NCI-H226 (cell line): ENCODE measurements at regions not wholly inside any gene's neighbourhood (a gene's known extent, or its start where the extent isn't known, plus 50 kb on each side); places are given as distances from the start of the nearest gene placed in this dataset.

Experiments
- DNase-seq: peaks from one replicate; pipeline ENCODE4 v3.0.0-alpha.2; 2015

DNA sequence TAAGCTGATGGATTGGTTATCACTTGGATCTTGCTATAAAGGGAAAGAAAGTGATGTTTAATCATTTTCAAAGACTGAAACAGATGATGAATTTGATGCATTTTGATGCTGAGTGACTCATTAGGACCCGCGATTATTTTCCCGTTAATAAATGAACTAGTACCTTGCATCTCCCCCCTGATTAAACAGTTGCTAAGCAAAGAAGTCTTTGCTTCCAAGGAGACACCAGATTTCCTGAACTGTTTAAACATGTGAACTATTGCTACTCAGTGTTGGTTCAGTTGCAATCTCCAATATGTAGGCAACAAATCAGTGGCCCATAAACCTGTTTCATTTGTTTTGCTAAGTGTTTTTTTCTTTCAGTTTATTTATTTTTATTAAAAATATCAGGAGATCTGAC lies 375.2 kb downstream of the AACS start:
- DNase-seq = no peak

DNA sequence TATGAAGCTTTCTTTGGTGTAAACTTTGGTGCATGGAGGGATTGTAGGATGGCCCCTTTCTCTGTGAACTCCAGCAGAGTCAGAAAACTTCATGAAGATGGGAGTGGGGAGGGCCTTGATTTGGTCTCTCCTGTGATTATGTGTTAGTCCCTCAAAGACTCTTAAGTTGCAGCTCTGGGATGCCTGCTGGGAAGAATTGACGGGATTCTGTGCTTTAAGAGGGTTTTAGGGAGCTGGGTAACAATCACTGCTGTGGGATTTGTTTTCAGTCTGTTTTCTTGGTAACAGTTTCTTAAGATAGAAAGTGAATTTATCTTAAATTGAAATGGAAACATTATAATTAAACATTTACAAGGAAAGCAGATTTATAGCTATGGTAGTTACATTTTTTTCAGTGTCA lies 378.1 kb downstream of the AACS start:
- DNase-seq = no peak

DNA sequence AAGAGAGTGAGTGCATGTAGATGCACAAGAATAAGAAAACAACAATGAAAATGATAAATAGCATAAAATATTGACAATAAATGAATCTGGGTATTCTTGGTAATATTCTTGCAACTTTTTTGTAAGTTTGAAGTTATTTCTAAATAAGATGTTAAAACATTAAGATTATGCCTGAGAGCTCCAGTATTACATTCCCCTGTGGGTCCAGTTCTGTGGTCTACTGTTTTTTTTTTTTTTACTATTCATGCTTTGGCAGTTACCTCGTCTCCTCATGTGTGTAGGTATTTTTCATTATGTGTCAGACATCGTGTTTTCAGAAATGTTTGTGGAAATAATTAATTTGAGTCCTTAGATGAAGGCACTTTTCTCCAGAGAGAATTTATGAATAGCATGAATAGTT lies 386.2 kb downstream of the AACS start:
- DNase-seq = no peak

DNA sequence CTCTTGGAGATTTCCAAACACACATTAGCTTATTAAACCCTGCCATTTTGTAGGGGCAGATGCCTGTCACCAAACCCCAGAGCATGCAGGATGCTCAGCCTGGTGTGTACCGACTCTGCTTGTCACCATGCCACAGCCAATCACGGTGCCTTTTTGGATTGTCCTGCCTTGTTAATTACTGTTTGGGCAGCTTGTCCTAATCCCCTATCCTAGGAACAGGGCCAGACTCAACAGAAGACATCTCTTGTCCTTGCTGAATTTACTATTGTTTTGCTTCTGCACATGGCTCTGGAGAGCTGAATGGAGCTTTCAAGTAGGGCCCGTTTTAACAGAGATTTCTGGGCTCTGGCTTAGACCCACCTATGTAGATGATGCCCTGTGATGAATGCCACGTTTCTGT lies 388.5 kb downstream of the AACS start:
- DNase-seq = no peak

GRCh38 chr12:125454291-125454690 lies 389.1 kb downstream of the AACS start:
- DNase-seq = no peak

DNA sequence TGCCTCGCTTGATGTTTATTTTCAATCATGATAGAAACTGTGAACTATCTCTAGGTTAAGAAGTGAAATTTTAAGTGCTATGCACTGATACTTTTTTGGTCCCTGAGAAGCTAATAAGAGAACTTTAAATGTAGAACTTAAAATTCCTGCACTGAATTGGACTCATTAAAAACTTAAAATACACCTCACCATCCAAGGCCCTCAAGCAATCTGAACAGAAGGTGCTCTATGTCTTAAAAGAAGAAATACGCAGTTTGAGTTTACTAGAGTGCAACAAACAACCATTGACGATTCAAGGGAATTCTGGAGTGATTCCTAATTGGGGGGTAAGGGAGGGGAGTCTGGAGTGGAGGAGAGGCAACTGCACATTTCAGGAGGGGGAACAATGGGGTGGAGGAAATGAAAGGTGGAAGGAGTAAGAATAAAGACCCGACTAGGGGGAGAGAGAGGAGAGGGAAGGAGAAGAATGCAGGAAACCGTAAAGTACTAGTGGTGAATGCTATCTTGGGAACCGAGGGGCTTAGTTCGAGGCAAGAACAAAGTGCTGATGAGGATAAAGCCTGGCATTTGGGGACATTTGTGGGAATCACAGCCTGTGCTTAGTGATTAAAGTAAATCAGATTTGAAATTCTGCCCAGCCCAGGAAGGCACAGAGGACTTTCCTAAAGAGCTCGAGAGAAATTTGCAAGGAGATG lies 389.7 kb downstream of the AACS start:
- no peak for DNase-seq

DNA sequence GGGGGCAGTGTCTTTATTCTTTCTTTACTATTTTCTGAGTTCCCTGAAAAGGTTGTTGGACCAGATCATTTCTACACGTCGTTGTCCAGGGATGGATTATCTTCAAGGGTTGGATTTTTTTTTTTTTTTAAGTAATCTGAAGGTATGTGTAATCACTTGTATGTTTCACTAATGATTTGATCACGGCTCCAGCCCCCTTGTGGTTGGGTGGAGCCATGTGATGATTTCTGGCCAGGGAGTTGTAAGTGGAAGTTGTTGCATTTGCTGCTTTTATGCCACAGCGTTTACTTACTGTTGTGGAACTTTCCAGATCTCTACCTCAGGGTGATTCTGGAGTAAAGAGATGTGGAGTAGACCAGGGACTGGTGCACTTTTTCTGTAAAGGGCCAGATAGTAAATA lies 390.3 kb downstream of the AACS start:
- no peak for DNase-seq

DNA sequence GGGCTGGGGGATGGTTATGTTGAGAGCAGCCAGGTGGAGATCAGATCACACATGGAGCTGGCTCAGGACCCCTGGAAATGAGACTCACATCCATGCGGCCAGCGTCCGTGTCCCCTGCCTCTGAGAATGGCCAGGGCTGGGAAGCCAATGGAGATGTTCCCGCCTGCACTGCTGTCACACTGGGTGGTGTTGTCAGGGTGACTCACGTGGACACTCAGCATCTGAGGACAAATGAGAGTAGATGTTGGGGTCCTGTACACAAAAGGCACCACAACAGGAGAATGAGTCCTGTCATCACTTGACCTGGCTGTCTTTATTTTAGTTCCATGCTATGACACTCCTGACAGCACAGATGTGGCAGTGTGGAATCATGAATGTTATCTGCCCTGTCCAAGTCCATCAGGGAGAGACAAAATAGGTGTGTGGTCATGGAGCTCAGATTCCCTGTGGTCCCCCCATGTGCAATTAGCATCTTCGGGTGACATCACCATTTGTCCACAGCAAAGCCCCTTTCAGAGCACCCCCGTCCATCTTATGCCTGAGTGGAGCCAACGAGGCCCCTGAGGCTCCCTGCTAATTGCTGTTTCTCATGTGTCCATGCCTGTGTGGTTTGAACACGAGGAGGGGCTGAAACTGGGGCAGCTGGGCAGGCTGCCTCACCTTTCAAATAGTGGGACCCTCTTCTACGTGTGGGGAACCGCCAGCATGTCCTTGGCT lies 393.5 kb downstream of the AACS start:
- no peak for DNase-seq

- DNase-seq = no peak
Measured at GRCh38 chr12:125461831-125462230, 396.6 kb downstream of the AACS start.

DNA sequence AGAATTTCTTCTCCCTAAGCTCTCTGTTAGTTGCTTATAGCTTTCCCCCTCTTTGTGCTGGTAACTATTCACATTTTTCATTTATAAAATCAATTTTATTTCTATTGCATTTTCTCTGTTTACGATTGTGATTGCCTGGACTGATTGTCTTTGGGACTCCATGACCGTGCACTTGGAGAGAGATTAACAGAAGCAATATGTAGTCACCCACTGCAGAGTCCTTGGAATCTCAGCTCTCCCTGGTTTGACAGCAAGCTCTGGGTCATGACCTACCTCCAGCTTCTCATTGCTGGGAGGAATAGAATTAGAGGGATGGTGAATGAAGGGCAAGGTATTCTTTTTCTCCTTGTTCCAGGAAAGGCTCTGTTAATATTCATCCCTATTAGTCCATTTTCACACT lies 398.2 kb downstream of the AACS start:
- DNase-seq = no peak

GRCh38 chr12:125467363-125467762 lies 402.1 kb downstream of the AACS start:
- no peak for DNase-seq

DNA sequence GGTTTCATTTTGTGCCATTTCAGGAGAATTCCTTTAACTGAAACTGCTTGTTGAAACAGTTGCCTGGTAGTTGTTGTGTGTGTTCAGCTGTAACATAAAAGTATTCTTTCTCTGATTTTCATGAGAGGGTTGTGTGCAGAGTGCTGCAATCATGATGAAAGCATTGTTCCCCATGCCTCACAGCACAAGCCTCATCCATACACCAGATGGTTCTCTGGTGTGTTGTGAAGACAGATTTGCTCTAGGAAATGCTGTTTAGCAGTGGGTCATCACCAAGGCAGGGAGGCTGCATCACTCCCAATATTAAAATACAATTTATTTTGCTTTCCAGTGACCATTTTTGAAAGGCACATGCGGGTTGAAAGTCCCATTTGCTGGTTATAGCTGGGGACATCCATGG lies 404.4 kb downstream of the AACS start:
- DNase-seq = no peak

GRCh38 chr12:125470838-125471783 lies 405.9 kb downstream of the AACS start:
- DNase-seq = no peak

GRCh38 chr12:125473501-125473900 lies 408.3 kb downstream of the AACS start:
- no peak for DNase-seq

GRCh38 chr12:125487336-125487735 lies 422.1 kb downstream of the AACS start:
- DNase-seq = no peak

GRCh38 chr12:125491553-125491952 lies 426.3 kb downstream of the AACS start:
- DNase-seq = no peak

DNA sequence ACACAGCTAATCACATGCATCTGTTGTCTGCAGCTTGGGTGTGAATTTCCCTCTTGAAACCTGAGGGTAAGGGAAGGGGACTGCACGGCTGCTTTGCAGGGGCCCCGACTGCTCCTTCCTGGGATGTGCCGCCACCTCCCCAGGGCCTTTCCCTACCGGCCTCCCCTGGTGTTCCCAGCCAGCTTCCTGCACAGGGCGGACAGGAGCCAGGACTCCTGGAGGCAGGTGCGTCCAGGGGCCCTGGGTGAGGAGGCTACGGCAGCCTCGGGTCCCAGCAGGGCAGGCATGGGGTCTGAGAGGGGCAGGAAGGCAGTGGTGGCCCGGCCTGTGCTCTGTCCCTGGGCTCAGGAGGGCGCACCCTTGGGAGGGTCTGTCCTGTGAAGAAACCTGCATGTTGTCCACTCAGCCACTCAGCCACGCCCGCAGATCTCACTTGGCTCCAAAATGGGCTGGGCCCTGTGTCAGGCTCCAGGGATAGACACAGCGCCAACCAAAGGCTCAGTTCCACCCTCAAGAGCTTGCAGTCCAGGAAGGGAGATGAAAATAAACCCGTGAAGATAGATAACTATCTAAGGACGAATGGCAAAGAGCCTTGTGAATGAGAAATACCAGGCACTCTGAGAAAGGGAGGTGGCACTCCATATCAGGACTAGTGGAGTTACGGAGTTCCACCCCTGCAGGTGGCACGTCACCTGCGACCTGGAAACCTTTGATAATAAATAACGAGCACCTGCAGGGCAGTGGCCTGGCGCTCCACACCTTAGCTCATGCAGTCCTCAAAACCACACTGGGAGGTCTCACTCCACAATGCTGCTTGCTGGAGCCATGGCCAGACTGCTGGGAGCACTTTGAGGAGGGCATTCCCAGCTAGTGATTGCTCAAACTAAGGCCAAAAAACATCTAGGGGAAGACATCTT lies 427.4 kb downstream of the AACS start:
- no peak for DNase-seq

- DNase-seq = no peak
Measured at GRCh38 chr12:125493704-125494308, 428.6 kb downstream of the AACS start.

DNA sequence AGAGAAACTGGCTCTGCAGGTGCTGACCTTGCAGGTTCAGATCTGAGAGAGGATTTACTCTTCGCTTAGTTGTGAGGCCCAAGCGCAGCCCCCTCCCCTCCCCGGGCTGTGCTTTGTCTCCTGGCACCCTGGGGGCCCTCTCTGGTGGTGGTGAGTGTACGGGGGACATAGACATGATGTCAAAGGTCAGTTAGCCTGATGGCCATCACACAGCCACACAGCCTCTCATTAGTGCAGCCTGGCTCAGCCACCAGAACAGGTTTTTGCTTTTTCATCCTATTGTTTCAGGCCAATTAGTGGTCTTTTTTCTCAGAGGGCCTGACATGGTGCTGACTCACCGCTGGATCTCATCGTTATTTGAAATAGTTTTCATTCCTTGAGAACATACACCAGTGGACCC lies 437.9 kb downstream of the AACS start:
- DNase-seq = no peak

- DNase-seq = no peak
Measured at GRCh38 chr12:125509195-125509594, 444.0 kb downstream of the AACS start.

- no peak for DNase-seq
Measured at GRCh38 chr12:125512541-125513298, 447.5 kb downstream of the AACS start.
